GM23338 (cell line): ENCODE measurements at regions not wholly inside any gene's neighbourhood (a gene's known extent, or its start where the extent isn't known, plus 50 kb on each side); places are given as distances from the start of the nearest gene placed in this dataset.

Experiments
- ATAC-seq: fragments of 200-7000 bp; cut with Tn5 transposase; 3 replicates; pipeline ENCODE4 v1.9.1; 2020
- DNase-seq: peaks from one replicate; pipeline ENCODE4 v3.0.0-alpha.2; 2015; ENCODE audit warnings: low spot score
- H2AFZ ChIP-seq: fragments of 200-600 bp; sonication (generic); 2 replicates; pipeline ENCODE4 v1.8.0; 2016; ENCODE audit warnings: antibody characterized with exemption, mild to moderate bottlenecking, moderate library complexity
- H3F3A ChIP-seq: fragments of 200-600 bp; sonication (generic); replicated peaks from 2 replicates; pipeline ENCODE4 v1.8.0; 2017; ENCODE audit warnings: antibody characterized with exemption, mixed run types, low read depth
- H3K27ac ChIP-seq: fragments of 200-600 bp; sonication (generic); 2 replicates; pipeline ENCODE4 v1.6.1; 2016; ENCODE audit warnings: low read depth
- H3K27me3 ChIP-seq: fragments of 200-600 bp; sonication (generic); 2 replicates; pipeline ENCODE4 v1.8.0; 2016; ENCODE audit warnings: mild to moderate bottlenecking, mixed run types, moderate library complexity; ENCODE audit not compliant: insufficient read depth
- H3K36me3 ChIP-seq: fragments of 200-600 bp; sonication (generic); 2 replicates; pipeline ENCODE4 v1.8.0; 2016; ENCODE audit warnings: mild to moderate bottlenecking; ENCODE audit not compliant: insufficient read depth
- H3K4me1 ChIP-seq: fragments of 200-600 bp; sonication (generic); 2 replicates; pipeline ENCODE4 v1.8.0; 2016; ENCODE audit warnings: mild to moderate bottlenecking, moderate library complexity; ENCODE audit not compliant: insufficient read depth
- H3K4me2 ChIP-seq: fragments of 200-600 bp; sonication (generic); 2 replicates; pipeline ENCODE4 v1.7.1; 2017; ENCODE audit warnings: mixed run types
- H3K4me3 ChIP-seq: fragments of 200-600 bp; sonication (generic); 2 replicates; pipeline ENCODE4 v1.6.1; 2016; ENCODE audit warnings: mixed run types
- H3K79me2 ChIP-seq: fragments of 200-600 bp; sonication (generic); replicated peaks from 2 replicates; pipeline ENCODE4 v1.8.0; 2017; ENCODE audit warnings: mild to moderate bottlenecking; ENCODE audit not compliant: insufficient read depth
- H3K9me2 ChIP-seq: fragments of 200-600 bp; sonication (generic); 2 replicates; pipeline ENCODE4 v1.8.0; 2017; ENCODE audit not compliant: insufficient read depth
- H4K20me1 ChIP-seq: fragments of 200-600 bp; sonication (generic); replicated peaks from 2 replicates; pipeline ENCODE4 v1.8.0; 2017; ENCODE audit warnings: mild to moderate bottlenecking; ENCODE audit not compliant: insufficient read depth
- H3K27ac Mint-ChIP-seq: 2 replicates; pipeline ENCODE4 v1.8.0; 2020; ENCODE audit warnings: inconsistent platforms, mild to moderate bottlenecking, moderate library complexity, mixed read lengths
- H3K27me3 Mint-ChIP-seq: 3 replicates; pipeline ENCODE4 v1.8.0; 2022; ENCODE audit warnings: low read depth, mild to moderate bottlenecking, moderate library complexity, mixed read lengths, inconsistent platforms; ENCODE audit not compliant: insufficient read depth, poor library complexity
- H3K36me3 Mint-ChIP-seq: 3 replicates; pipeline ENCODE4 v1.8.0; 2021; ENCODE audit warnings: low read depth, mild to moderate bottlenecking, inconsistent platforms, moderate library complexity, mixed read lengths
- H3K4me1 Mint-ChIP-seq: 3 replicates; pipeline ENCODE4 v1.8.0; 2020; ENCODE audit warnings: mild to moderate bottlenecking, inconsistent platforms, mixed read lengths
- H3K4me3 Mint-ChIP-seq: 3 replicates; pipeline ENCODE4 v1.8.0; 2021; ENCODE audit warnings: moderate library complexity, mild to moderate bottlenecking, inconsistent platforms, mixed read lengths
- H3K9me3 Mint-ChIP-seq: 3 replicates; pipeline ENCODE4 v1.8.0; 2020; ENCODE audit warnings: moderate library complexity, mild to moderate bottlenecking, inconsistent platforms, mixed read lengths
- CREB1 ChIP-seq: fragments of 250-450 bp; sonication (Bioruptor Pico); IDR thresholded peaks from 2 replicates; pipeline ENCODE4 v1.5.0; 2020; ENCODE audit warnings: low read depth, mild to moderate bottlenecking, moderate library complexity
- EZH2 ChIP-seq: fragments of 200-600 bp; sonication (generic); IDR thresholded peaks from one replicate; pipeline ENCODE4 v1.8.0; 2017; ENCODE audit warnings: antibody characterized with exemption, mild to moderate bottlenecking, low read depth; ENCODE audit not compliant: unreplicated experiment
- EZH2phosphoT487 ChIP-seq: fragments of 200-600 bp; sonication (generic); IDR thresholded peaks from one replicate; pipeline ENCODE4 v1.8.1; 2018; ENCODE audit warnings: antibody characterized with exemption; ENCODE audit not compliant: unreplicated experiment
- JUNB ChIP-seq: IDR thresholded peaks from one replicate; pipeline ENCODE4 v1.6.1; 2016; ENCODE audit warnings: antibody characterized with exemption; ENCODE audit not compliant: unreplicated experiment
- NANOG ChIP-seq: IDR thresholded peaks from 2 replicates; pipeline ENCODE4 v1.6.1; 2016; ENCODE audit warnings: antibody characterized with exemption, borderline replicate concordance
- POLR2AphosphoS5 ChIP-seq: IDR thresholded peaks from 2 replicates; pipeline ENCODE4 v1.6.1; 2016; ENCODE audit warnings: antibody characterized with exemption, low read depth
- STAT1 ChIP-seq: IDR thresholded peaks from one replicate; pipeline ENCODE4 v1.6.1; 2016; ENCODE audit warnings: antibody characterized with exemption; ENCODE audit not compliant: unreplicated experiment
- ZNF114 ChIP-seq: fragments of 250-450 bp; sonication (Bioruptor Pico); IDR thresholded peaks from 2 replicates; pipeline ENCODE4 v1.5.0; 2020; ENCODE audit warnings: mild to moderate bottlenecking, moderate library complexity
- ZNF331 ChIP-seq: fragments of 250-450 bp; sonication (Bioruptor Pico); IDR thresholded peaks from 2 replicates; pipeline ENCODE4 v1.5.0; 2020; ENCODE audit warnings: low read depth, mild to moderate bottlenecking, moderate library complexity
- TF ChIP-seq, protein P1 (sequence below): IDR thresholded peaks from one replicate; pipeline ENCODE4 v1.6.1; 2018; ENCODE audit warnings: antibody characterized with exemption; ENCODE audit not compliant: unreplicated experiment
- TF ChIP-seq, protein P2 (sequence below): fragments of 250-450 bp; sonication (Bioruptor Pico); IDR thresholded peaks from 2 replicates; pipeline ENCODE4 v1.5.0; 2020; ENCODE audit warnings: mild to moderate bottlenecking, moderate library complexity
- TF ChIP-seq, protein P3 (sequence below), 2 experiments: fragments of 200-600 bp in 1 of 2; sonication (generic) in 1 of 2; conservative IDR thresholded peaks; 2 replicates each; pipeline versions ENCODE4 v1.5.1 to v1.6.1; 2016 to 2017; ENCODE audit warnings: antibody characterized with exemption in 2 of 2, low read depth in 2 of 2, mild to moderate bottlenecking in 2 of 2, moderate library complexity in 1 of 2
- TF ChIP-seq, protein P4 (sequence below): IDR thresholded peaks from 2 replicates; pipeline ENCODE4 v1.6.1; 2016; ENCODE audit warnings: antibody characterized with exemption

DNA sequence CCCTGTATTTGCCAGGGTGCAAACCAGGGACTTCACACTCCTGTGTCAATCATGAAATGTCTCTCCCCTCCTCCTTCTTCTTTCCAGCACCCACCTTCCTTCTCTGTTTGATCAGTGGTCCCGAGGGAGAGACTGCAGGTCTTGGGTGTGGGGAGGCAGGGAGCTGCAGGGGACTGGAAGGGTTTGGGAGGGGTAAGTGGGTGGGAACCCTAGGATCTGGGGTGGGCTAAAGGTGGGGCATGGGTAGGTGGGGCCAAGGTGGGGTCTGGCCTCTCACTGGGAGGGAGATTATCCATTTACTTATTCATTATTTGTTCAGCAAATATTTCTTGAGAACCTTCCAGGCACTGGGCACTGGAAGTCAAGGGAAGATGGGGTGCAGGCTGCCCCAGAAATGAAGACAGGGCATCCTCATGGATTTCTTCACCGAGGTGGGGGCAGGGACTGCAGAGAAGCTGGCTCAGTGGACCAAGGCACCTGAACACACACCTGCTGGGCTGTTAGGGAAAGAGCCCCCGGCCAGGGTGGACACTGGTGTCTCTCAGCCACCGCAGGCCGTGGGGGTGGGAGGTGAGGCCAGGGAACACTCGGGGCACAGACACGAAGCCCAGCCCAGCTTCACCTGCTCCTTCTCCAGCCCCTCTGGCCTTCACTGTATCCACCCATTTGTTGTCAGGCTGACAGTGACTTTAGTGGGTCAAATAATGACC, 193.9 kb upstream of the C1orf174 start:
- no peaks in the 10 kb centered on the region for H3K27me3 ChIP-seq

More for the DNA sequence above, 193.9 kb upstream of the C1orf174 start:
- no peak overlapping the region for H3K27ac Mint-ChIP-seq
- peaks cover 89% of the 10 kb centered on the region for H3K9me3 Mint-ChIP-seq
- Histone ChIP-seq H2AFZ (no peak overlapping the region), H3F3A (no peaks in the 10 kb centered on the region), H3K79me2 (no peaks in the 10 kb centered on the region), H3K4me1 (no peaks in the 10 kb centered on the region), H3K9me2 (no peaks in the 10 kb centered on the region), H4K20me1 (no peaks in the 10 kb centered on the region), H3K27ac (no peak overlapping the region), H3K4me2 (no peak overlapping the region), H3K36me3 (no peaks in the 10 kb centered on the region), H3K4me3 (no peak overlapping the region)
- ATAC-seq (no peak), DNase-seq (no peak)
- no peak overlapping the region for H3K4me3 Mint-ChIP-seq
- H3K36me3 Mint-ChIP-seq: peaks cover 25% of the 10 kb centered on the region
- H3K27me3 Mint-ChIP-seq: no peaks in the 10 kb centered on the region
- no peaks in the 10 kb centered on the region for H3K4me1 Mint-ChIP-seq
- TF ChIP-seq, protein P1, sequence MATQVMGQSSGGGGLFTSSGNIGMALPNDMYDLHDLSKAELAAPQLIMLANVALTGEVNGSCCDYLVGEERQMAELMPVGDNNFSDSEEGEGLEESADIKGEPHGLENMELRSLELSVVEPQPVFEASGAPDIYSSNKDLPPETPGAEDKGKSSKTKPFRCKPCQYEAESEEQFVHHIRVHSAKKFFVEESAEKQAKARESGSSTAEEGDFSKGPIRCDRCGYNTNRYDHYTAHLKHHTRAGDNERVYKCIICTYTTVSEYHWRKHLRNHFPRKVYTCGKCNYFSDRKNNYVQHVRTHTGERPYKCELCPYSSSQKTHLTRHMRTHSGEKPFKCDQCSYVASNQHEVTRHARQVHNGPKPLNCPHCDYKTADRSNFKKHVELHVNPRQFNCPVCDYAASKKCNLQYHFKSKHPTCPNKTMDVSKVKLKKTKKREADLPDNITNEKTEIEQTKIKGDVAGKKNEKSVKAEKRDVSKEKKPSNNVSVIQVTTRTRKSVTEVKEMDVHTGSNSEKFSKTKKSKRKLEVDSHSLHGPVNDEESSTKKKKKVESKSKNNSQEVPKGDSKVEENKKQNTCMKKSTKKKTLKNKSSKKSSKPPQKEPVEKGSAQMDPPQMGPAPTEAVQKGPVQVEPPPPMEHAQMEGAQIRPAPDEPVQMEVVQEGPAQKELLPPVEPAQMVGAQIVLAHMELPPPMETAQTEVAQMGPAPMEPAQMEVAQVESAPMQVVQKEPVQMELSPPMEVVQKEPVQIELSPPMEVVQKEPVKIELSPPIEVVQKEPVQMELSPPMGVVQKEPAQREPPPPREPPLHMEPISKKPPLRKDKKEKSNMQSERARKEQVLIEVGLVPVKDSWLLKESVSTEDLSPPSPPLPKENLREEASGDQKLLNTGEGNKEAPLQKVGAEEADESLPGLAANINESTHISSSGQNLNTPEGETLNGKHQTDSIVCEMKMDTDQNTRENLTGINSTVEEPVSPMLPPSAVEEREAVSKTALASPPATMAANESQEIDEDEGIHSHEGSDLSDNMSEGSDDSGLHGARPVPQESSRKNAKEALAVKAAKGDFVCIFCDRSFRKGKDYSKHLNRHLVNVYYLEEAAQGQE: no peak
- TF ChIP-seq, protein P2, sequence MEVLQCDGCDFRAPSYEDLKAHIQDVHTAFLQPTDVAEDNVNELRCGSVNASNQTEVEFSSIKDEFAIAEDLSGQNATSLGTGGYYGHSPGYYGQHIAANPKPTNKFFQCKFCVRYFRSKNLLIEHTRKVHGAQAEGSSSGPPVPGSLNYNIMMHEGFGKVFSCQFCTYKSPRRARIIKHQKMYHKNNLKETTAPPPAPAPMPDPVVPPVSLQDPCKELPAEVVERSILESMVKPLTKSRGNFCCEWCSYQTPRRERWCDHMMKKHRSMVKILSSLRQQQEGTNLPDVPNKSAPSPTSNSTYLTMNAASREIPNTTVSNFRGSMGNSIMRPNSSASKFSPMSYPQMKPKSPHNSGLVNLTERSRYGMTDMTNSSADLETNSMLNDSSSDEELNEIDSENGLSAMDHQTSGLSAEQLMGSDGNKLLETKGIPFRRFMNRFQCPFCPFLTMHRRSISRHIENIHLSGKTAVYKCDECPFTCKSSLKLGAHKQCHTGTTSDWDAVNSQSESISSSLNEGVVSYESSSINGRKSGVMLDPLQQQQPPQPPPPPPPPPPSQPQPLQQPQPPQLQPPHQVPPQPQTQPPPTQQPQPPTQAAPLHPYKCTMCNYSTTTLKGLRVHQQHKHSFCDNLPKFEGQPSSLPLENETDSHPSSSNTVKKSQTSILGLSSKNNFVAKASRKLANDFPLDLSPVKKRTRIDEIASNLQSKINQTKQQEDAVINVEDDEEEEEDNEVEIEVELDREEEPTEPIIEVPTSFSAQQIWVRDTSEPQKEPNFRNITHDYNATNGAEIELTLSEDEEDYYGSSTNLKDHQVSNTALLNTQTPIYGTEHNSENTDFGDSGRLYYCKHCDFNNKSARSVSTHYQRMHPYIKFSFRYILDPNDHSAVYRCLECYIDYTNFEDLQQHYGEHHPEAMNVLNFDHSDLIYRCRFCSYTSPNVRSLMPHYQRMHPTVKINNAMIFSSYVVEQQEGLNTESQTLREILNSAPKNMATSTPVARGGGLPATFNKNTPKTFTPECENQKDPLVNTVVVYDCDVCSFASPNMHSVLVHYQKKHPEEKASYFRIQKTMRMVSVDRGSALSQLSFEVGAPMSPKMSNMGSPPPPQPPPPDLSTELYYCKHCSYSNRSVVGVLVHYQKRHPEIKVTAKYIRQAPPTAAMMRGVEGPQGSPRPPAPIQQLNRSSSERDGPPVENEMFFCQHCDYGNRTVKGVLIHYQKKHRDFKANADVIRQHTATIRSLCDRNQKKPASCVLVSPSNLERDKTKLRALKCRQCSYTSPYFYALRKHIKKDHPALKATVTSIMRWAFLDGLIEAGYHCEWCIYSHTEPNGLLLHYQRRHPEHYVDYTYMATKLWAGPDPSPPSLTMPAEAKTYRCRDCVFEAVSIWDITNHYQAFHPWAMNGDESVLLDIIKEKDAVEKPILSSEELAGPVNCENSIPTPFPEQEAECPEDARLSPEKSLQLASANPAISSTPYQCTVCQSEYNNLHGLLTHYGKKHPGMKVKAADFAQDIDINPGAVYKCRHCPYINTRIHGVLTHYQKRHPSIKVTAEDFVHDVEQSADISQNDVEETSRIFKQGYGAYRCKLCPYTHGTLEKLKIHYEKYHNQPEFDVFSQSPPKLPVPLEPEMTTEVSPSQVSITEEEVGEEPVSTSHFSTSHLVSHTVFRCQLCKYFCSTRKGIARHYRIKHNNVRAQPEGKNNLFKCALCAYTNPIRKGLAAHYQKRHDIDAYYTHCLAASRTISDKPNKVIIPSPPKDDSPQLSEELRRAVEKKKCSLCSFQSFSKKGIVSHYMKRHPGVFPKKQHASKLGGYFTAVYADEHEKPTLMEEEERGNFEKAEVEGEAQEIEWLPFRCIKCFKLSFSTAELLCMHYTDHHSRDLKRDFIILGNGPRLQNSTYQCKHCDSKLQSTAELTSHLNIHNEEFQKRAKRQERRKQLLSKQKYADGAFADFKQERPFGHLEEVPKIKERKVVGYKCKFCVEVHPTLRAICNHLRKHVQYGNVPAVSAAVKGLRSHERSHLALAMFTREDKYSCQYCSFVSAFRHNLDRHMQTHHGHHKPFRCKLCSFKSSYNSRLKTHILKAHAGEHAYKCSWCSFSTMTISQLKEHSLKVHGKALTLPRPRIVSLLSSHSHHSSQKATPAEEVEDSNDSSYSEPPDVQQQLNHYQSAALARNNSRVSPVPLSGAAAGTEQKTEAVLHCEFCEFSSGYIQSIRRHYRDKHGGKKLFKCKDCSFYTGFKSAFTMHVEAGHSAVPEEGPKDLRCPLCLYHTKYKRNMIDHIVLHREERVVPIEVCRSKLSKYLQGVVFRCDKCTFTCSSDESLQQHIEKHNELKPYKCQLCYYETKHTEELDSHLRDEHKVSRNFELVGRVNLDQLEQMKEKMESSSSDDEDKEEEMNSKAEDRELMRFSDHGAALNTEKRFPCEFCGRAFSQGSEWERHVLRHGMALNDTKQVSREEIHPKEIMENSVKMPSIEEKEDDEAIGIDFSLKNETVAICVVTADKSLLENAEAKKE (CRISPR knock-in tag): no peak
- no peak for TF ChIP-seq EZH2phosphoT487
- TF ChIP-seq ZNF114 (CRISPR knock-in tag): no peak
- TF ChIP-seq CREB1 (CRISPR knock-in tag): no peak
- TF ChIP-seq, protein P3, sequence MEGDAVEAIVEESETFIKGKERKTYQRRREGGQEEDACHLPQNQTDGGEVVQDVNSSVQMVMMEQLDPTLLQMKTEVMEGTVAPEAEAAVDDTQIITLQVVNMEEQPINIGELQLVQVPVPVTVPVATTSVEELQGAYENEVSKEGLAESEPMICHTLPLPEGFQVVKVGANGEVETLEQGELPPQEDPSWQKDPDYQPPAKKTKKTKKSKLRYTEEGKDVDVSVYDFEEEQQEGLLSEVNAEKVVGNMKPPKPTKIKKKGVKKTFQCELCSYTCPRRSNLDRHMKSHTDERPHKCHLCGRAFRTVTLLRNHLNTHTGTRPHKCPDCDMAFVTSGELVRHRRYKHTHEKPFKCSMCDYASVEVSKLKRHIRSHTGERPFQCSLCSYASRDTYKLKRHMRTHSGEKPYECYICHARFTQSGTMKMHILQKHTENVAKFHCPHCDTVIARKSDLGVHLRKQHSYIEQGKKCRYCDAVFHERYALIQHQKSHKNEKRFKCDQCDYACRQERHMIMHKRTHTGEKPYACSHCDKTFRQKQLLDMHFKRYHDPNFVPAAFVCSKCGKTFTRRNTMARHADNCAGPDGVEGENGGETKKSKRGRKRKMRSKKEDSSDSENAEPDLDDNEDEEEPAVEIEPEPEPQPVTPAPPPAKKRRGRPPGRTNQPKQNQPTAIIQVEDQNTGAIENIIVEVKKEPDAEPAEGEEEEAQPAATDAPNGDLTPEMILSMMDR (conservative IDR thresholded peaks at IDR 0.05; ENCODE audit: low read depth in 2 of 2): no peak
- no peak for TF ChIP-seq NANOG
- no peak for TF ChIP-seq ZNF331 (CRISPR knock-in tag)
- TF ChIP-seq STAT1: no peak
- TF ChIP-seq POLR2AphosphoS5: no peak
- no peak for TF ChIP-seq JUNB
- no peak for TF ChIP-seq EZH2
- TF ChIP-seq, protein P4, sequence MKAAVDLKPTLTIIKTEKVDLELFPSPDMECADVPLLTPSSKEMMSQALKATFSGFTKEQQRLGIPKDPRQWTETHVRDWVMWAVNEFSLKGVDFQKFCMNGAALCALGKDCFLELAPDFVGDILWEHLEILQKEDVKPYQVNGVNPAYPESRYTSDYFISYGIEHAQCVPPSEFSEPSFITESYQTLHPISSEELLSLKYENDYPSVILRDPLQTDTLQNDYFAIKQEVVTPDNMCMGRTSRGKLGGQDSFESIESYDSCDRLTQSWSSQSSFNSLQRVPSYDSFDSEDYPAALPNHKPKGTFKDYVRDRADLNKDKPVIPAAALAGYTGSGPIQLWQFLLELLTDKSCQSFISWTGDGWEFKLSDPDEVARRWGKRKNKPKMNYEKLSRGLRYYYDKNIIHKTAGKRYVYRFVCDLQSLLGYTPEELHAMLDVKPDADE: no peak
